GM23248 (cell line): ENCODE measurements at regions not wholly inside any gene's neighbourhood (a gene's known extent, or its start where the extent isn't known, plus 50 kb on each side); places are given as distances from the start of the nearest gene placed in this dataset.

Experiments used
- EZH2 ChIP-seq: fragments of 200-600 bp; sonication (generic); IDR thresholded peaks from 2 replicates; pipeline ENCODE4 v1.6.1; 2018; ENCODE audit warnings: antibody characterized with exemption, mild to moderate bottlenecking; ENCODE audit not compliant: insufficient read depth, poor library complexity, severe bottlenecking
- EZH2phosphoT487 ChIP-seq: fragments of 200-600 bp; sonication (generic); IDR thresholded peaks from 2 replicates; pipeline ENCODE4 v1.6.1; 2018; ENCODE audit warnings: antibody characterized with exemption, moderate library complexity, mild to moderate bottlenecking, low read depth; ENCODE audit not compliant: insufficient read depth

DNA sequence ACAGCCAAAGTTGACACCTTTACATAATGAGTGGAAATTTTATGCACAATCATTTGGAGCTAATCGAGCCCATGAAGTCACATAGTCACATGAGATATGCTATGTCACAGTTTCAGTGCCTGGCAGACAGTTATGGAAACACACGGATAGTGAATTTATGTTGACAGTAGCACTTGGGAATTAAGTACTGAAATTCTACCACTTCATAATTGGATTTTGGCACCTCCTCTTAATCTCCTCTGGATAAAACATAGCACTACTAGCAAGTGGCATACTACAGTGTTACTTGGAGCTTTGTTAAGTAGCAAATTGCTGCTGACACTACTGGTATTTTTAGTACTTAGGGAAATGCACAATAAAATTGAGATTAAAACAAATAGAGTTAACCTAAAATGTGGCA lies 1679.4 kb downstream of the OTOL1 start:
- TF ChIP-seq EZH2 (no peak), EZH2phosphoT487 (no peak)
